22Rv1 (cell line): ENCODE measurements at regions not wholly inside any gene's neighbourhood (a gene's known extent, or its start where the extent isn't known, plus 50 kb on each side); places are given as distances from the start of the nearest gene placed in this dataset.
"Not testable (repeated sequence)": the region's sequence is repeated elsewhere in the genome, so short reads cannot be mapped to it uniquely, and the experiment has no call there.

Source experiments
- H3K27ac ChIP-seq: fragments of 450-650 bp; 2 replicates; pipeline ENCODE4 v1.5.1; 2017
- ZFX ChIP-seq: fragments of 450-650 bp; IDR thresholded peaks from 2 replicates; pipeline ENCODE4 v1.6.1; 2017; ENCODE audit warnings: antibody characterized with exemption, borderline replicate concordance
- TF ChIP-seq, protein P1 (sequence below): fragments of 450-650 bp; IDR thresholded peaks from 2 replicates; pipeline ENCODE4 v1.5.1; 2017; ENCODE audit warnings: mild to moderate bottlenecking

DNA sequence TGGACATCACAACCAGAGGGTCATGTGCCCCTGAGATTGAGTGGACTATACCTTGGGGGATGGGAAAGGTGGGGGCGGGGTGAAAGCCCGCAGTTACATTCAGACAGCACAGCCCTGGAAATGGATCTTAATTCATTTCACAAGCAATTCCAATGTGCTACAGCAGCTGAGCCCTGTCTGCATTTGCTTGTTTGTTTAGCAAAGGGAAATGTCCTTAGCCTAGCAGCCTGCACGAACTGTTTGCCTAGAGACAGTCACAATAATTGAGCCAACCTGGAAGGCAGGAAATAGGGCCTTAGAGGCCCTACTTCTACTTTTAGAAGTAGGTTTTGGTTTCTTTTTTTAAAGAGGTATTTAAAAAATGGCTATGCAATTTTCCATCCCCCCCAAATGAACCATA is 177.3 kb upstream of the KL start:
- no peak overlapping the region for H3K27ac ChIP-seq
- TF ChIP-seq ZFX: no peak
- TF ChIP-seq, protein P1, sequence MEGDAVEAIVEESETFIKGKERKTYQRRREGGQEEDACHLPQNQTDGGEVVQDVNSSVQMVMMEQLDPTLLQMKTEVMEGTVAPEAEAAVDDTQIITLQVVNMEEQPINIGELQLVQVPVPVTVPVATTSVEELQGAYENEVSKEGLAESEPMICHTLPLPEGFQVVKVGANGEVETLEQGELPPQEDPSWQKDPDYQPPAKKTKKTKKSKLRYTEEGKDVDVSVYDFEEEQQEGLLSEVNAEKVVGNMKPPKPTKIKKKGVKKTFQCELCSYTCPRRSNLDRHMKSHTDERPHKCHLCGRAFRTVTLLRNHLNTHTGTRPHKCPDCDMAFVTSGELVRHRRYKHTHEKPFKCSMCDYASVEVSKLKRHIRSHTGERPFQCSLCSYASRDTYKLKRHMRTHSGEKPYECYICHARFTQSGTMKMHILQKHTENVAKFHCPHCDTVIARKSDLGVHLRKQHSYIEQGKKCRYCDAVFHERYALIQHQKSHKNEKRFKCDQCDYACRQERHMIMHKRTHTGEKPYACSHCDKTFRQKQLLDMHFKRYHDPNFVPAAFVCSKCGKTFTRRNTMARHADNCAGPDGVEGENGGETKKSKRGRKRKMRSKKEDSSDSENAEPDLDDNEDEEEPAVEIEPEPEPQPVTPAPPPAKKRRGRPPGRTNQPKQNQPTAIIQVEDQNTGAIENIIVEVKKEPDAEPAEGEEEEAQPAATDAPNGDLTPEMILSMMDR: no peak

DNA sequence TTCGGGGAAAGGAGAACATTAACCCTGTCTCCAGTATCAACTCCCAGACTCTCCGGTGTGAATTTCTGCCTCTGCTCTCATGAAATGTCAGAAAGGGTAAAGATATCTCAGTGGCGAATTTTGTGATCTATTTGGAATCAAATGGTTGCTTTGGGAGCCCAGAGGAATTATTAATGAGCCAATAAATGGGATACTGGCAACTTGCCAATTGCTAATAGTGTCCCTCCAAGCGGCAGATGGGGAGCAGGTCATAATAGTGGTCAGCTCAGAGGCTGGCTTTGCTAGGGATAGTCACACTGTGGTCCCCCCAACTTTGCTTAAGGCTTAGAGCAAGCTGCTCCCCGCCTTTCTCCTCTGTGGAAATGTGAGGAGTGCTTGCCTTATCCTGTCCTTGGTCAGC is 176.1 kb upstream of the KL start:
- TF ChIP-seq, protein P1: no peak
- TF ChIP-seq ZFX: no peak
- no peak overlapping the region for H3K27ac ChIP-seq

DNA sequence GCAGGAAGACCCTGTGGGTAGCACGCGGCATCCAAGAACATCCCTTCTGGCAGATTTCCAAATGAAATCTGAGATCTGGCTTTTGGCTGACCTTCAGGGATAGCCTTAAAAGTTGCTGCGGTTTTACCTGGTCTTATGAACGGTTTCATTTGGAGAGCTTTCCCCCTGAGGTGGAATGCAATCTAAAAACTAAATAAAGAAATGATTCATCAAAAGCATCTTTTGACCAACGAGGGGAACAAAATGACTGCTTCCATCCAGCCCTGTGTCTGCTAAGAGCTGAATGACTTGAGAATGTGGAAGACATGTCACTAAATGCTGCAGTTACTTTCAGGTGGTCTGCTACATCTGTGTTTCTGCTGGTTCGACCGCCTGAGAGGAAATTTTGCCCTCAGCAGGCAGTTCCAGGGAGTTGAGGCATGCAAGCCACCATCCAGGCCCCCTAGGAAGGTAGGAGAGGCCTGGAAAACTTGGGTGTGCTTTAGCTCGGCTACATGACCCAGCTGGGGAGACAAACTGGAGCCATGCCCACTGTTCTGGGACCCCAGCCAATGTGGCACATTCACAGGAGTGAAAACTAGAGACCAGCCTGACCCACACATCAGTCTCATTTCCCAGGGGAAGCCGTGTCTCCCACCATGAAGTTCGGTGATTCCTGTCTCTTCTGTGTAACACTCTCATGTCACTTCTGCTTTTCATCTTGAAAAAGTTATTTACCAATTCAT is 175.1 kb upstream of the KL start:
- TF ChIP-seq, protein P1: no peak
- no peak for TF ChIP-seq ZFX
- no peak overlapping the region for H3K27ac ChIP-seq

DNA sequence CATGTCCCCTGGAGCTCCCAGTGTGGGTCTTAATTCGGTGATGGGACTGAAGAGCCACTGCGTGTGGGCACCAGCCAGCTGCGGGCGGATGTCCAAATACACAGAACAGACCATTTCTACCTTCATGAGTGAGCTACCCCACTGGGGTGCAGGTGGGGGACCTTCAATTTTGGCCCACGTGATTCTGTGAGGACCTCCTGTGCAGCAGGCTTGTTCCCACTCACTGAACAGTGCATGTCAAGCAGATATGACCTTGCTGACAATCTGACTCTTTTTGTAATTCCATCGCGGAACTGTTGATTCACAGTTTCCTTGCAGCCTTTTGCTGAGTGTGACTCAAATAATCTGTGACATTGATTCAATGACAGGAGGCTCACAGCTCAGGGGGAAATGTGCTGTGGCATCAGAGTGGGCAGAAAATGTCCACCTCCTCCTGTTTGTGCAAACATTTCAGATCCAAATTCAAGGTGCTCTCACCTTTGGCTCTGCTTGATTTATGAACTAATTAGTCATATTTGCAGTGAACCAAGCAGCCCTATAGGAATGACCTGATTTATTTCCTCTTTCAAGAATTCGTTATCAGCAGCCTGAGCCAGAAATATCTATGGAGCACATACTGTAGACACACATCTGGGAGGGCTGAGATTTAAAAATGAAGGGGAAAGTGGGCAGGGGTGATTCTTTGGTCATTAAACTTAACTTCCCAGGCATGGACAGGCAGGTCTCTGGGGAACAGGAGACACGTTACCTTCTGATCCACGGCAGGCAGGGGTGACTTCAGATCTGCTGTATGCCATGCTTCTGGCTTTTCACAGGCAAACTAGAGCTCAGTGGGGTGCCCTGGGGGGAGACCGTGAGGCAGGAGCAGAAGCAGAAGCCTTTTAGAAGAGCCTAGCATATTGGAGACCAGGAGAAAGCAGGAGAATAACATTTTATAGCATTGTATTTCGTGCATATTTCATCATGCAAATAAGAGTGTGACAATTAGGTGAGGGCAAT is 170.0 kb upstream of the KL start:
- TF ChIP-seq, protein P1: no peak
- no peak for TF ChIP-seq ZFX
- H3K27ac ChIP-seq: no peak overlapping the region

DNA sequence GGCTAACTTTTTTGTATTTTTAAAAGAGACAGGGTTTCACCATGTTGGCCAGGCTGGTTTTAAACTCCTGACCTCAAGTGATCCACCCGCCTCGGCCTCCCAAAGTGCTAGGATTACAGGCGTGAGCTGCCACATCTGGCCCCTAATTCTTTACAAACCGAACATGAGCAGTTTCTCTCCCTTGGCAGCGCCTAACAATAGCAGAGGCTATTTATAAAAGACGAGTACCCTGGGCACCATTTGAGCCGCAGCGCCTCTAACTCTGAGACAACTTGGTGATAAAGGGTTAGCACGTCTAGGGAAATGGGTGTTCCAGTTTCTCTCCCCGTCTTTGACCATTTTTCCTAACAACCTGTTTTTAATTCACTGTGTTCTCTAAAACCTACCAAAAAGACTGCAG is 168.2 kb upstream of the KL start:
- not testable (repeated sequence) for H3K27ac ChIP-seq

DNA sequence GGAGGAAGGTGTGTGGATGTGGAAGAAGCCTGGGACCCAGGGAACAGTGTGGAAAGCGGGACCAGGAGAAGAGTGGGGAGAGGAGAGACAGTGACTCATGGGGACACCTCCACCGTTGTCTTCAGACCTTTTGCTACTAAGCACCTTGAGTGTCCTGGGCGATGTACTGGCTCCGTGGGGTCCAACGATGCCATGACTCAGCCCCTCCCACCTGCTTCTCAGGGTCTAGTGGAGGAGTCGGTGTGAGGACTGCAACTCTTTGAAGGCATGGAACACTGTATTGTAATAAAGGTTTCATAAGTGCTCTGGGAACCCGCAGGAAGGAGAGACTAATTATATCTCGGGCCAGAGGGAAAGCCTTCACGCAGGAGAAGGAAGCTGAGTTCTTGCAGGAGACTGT is 166.9 kb upstream of the KL start:
- TF ChIP-seq ZFX: no peak
- TF ChIP-seq, protein P1: no peak
- H3K27ac ChIP-seq: no peak overlapping the region

DNA sequence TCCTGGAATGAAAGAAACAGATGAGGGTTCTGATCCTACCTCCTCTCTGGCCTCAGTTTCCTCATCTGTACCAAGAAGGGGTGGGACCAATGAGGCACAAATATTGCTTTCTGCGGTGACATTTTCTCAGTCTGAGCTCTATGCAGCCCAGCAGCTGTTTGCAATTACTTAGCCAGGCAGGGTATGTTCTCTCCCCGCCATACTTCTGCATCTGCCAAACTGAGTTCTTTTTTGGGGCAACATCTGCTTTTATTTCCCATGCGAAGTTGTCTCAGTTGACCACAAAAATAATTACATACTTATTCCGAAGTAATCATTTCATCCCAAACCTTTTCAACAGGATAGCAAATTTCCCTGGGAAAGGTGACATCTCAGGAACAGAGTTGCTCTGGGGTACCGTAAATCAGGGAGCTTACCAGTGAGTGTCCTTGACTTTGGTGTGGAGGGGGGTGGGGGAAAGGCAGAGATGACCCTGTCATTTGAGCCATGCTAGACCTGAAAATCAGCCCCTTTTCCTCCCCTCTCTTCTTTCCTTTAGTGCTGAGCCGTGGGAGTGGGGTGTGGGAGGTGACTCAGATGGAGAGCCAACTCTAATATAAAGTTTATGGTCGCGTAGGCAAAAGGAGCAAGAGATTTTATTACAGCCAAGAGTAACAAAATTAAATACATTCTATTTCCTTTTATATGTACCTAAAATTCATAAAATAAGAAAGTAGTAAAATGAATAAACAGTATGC is 165.7 kb upstream of the KL start:
- no peak overlapping the region for H3K27ac ChIP-seq
- TF ChIP-seq, protein P1: no peak
- no peak for TF ChIP-seq ZFX
